ENCODE measurements at regions not wholly inside any gene's neighbourhood (a gene's known extent, or its start where the extent isn't known, plus 50 kb on each side); places are given as distances from the start of the nearest gene placed in this dataset.

- Histone ChIP-seq H3K4me1 (no peaks in the 10 kb centered on the region), H3K27me3 (no peaks in the 10 kb centered on the region), H3K36me3 (no peaks in the 10 kb centered on the region), H3K27ac (no peak overlapping the region), H3K9me3 (no peaks in the 10 kb centered on the region), H3K4me3 (no peak overlapping the region)
- no peak for DNase-seq
- TF ChIP-seq POLR2A (IDR thresholded peaks at IDR 0.05): no peak
- no peak for TF ChIP-seq CTCF (IDR thresholded peaks at IDR 0.05)
- intact Hi-C loops (cut with DNase I; ENCODE audit: low total_unique reads): no loop called here
These were observed 111.9 kb downstream of the INHBA start for GRCh38 chr7:41590986-41591385.

GRCh38 chr7:41588341-41588740, 114.5 kb downstream of the INHBA start:
- intact Hi-C loops (cut with DNase I; ENCODE audit: low total_unique reads): no loop called here

GRCh38 chr7:41586931-41587640, 115.8 kb downstream of the INHBA start:
- TF ChIP-seq POLR2A (IDR thresholded peaks at IDR 0.05): no peak
- no peak for TF ChIP-seq CTCF (IDR thresholded peaks at IDR 0.05)
- intact Hi-C loops (cut with DNase I; ENCODE audit: low total_unique reads): no loop called here
- H3K4me1 ChIP-seq: no peaks in the 10 kb centered on the region

More at GRCh38 chr7:41588341-41588740, 114.5 kb downstream of the INHBA start:
- H3K4me3 ChIP-seq: no peak overlapping the region
- TF ChIP-seq POLR2A (IDR thresholded peaks at IDR 0.05) (no peak), CTCF (IDR thresholded peaks at IDR 0.05) (no peak)
- no peak overlapping the region for H3K27ac ChIP-seq
- no peaks in the 10 kb centered on the region for H3K4me1 ChIP-seq
- H3K9me3 ChIP-seq: no peaks in the 10 kb centered on the region
- H3K27me3 ChIP-seq: no peaks in the 10 kb centered on the region
- no peaks in the 10 kb centered on the region for H3K36me3 ChIP-seq
- DNase-seq: no peak

GRCh38 chr7:41584746-41585145, 118.1 kb downstream of the INHBA start:
- Histone ChIP-seq H3K27me3 (no peaks in the 10 kb centered on the region), H3K27ac (no peak overlapping the region), H3K36me3 (no peaks in the 10 kb centered on the region), H3K4me3 (no peak overlapping the region), H3K4me1 (no peaks in the 10 kb centered on the region), H3K9me3 (no peaks in the 10 kb centered on the region)
- no peak for TF ChIP-seq CTCF (IDR thresholded peaks at IDR 0.05)
- no peak for TF ChIP-seq POLR2A (IDR thresholded peaks at IDR 0.05)
- intact Hi-C loops (cut with DNase I; ENCODE audit: low total_unique reads): no loop called here
- no peak for DNase-seq

More at GRCh38 chr7:41586931-41587640, 115.8 kb downstream of the INHBA start:
- Histone ChIP-seq H3K27ac (no peak overlapping the region), H3K36me3 (no peaks in the 10 kb centered on the region), H3K9me3 (no peaks in the 10 kb centered on the region), H3K27me3 (no peaks in the 10 kb centered on the region), H3K4me3 (no peak overlapping the region)
- no peak for DNase-seq

GRCh38 chr7:41582116-41582515, 120.8 kb downstream of the INHBA start:
- intact Hi-C loops (cut with DNase I; ENCODE audit: low total_unique reads): no loop called here
- H3K27me3 ChIP-seq: no peaks in the 10 kb centered on the region
- no peak overlapping the region for H3K4me3 ChIP-seq
- TF ChIP-seq POLR2A (IDR thresholded peaks at IDR 0.05) (no peak), CTCF (IDR thresholded peaks at IDR 0.05) (no peak)
- no peak for DNase-seq
- no peaks in the 10 kb centered on the region for H3K4me1 ChIP-seq
- H3K27ac ChIP-seq: no peak overlapping the region
- no peaks in the 10 kb centered on the region for H3K36me3 ChIP-seq
- no peaks in the 10 kb centered on the region for H3K9me3 ChIP-seq
